Neuronal stem cell (in vitro differentiated cells): ENCODE measurements at regions not wholly inside any gene's neighbourhood (a gene's known extent, or its start where the extent isn't known, plus 50 kb on each side); places are given as distances from the start of the nearest gene placed in this dataset.
"Not testable (repeated sequence)": the region's sequence is repeated elsewhere in the genome, so short reads cannot be mapped to it uniquely, and the experiment has no call there.

Experiments used
- DNase-seq: peaks from one replicate; pipeline ENCODE4 v3.0.0-alpha.2; 2013; ENCODE audit warnings: low spot score
- H2AFZ ChIP-seq: one replicate; pipeline ENCODE4 v1.6.1; 2013; ENCODE audit warnings: mild to moderate bottlenecking, low read length, inconsistent platforms
- H2AK5ac ChIP-seq: 2 replicates; pipeline ENCODE4 v1.6.1; 2013; ENCODE audit warnings: low read depth, mild to moderate bottlenecking, inconsistent platforms, low read length, moderate library complexity, mixed read lengths
- H2BK120ac ChIP-seq: 2 replicates; pipeline ENCODE4 v1.6.1; 2013; ENCODE audit warnings: low read depth, mild to moderate bottlenecking, inconsistent platforms, low read length, moderate library complexity, mixed read lengths
- H2BK12ac ChIP-seq: one replicate; pipeline ENCODE4 v1.6.1; 2013; ENCODE audit warnings: low read length, inconsistent platforms
- H2BK15ac ChIP-seq: 2 replicates; pipeline ENCODE4 v1.6.1; 2013; ENCODE audit warnings: mild to moderate bottlenecking, low read length, inconsistent platforms, mixed read lengths
- H2BK5ac ChIP-seq: one replicate; pipeline ENCODE4 v1.6.1; 2013; ENCODE audit warnings: inconsistent platforms, mild to moderate bottlenecking, low read length, moderate library complexity
- H3K14ac ChIP-seq: one replicate; pipeline ENCODE4 v1.6.1; 2013; ENCODE audit warnings: low read length, inconsistent platforms
- H3K18ac ChIP-seq: 2 replicates; pipeline ENCODE4 v1.6.1; 2013; ENCODE audit warnings: low read length, inconsistent platforms
- H3K23ac ChIP-seq: 2 replicates; pipeline ENCODE4 v1.6.1; 2013; ENCODE audit warnings: low read depth, mild to moderate bottlenecking, mixed read lengths, low read length, inconsistent platforms; ENCODE audit not compliant: poor library complexity
- H3K27ac ChIP-seq: replicated peaks from 3 replicates; pipeline ENCODE4 v1.5.1; 2013; ENCODE audit warnings: low read length, inconsistent platforms
- H3K27me3 ChIP-seq, 3 experiments: 2 replicates each; pipeline ENCODE4 v1.6.1; 2013; ENCODE audit warnings: low read length in 3 of 3, mild to moderate bottlenecking in 2 of 3, inconsistent platforms in 1 of 3, low read depth in 1 of 3, mixed read lengths in 1 of 3, moderate library complexity in 1 of 3; ENCODE audit not compliant: control insufficient read depth in 3 of 3, insufficient read depth in 3 of 3
- H3K36me3 ChIP-seq, 2 donors: replicated peaks in 1 of 2; 2 replicates each; pipeline ENCODE4 v1.6.1; 2013; ENCODE audit warnings: low read length in 2 of 2; ENCODE audit not compliant: control insufficient read depth in 2 of 2, insufficient read depth in 2 of 2
- H3K4ac ChIP-seq: 2 replicates; pipeline ENCODE4 v1.6.1; 2013; ENCODE audit warnings: inconsistent platforms, mild to moderate bottlenecking, low read length, moderate library complexity
- H3K4me1 ChIP-seq, 2 donors: 1 replicate in 1 of 2; 2 replicates in 1 of 2; pipeline ENCODE4 v1.6.1; 2013; ENCODE audit warnings: low read length in 2 of 2, low read depth in 1 of 2; ENCODE audit not compliant: control insufficient read depth in 2 of 2, insufficient read depth in 1 of 2
- H3K4me2 ChIP-seq: one replicate; pipeline ENCODE4 v1.6.1; 2013; ENCODE audit warnings: mild to moderate bottlenecking, low read length, inconsistent platforms; ENCODE audit not compliant: insufficient read depth, poor library complexity, severe bottlenecking
- H3K4me3 ChIP-seq, 2 donors: 2 replicates each; pipeline ENCODE4 v1.5.1; 2013; ENCODE audit warnings: low read length in 2 of 2, mild to moderate bottlenecking in 2 of 2, inconsistent platforms in 1 of 2, moderate library complexity in 1 of 2
- H3K79me1 ChIP-seq: one replicate; pipeline ENCODE4 v1.6.1; 2013; ENCODE audit warnings: low read depth, mild to moderate bottlenecking, inconsistent platforms, low read length, moderate library complexity
- H3K9ac ChIP-seq: one replicate; pipeline ENCODE4 v1.6.1; 2013; ENCODE audit warnings: mild to moderate bottlenecking, low read depth, low read length, inconsistent platforms; ENCODE audit not compliant: poor library complexity
- H3K9me3 ChIP-seq, 2 donors: replicated peaks in 1 of 2; 2 replicates each; pipeline versions ENCODE3 to v1.6.1; 2013; ENCODE audit warnings: low read length in 2 of 2, mild to moderate bottlenecking in 2 of 2, inconsistent platforms in 1 of 2, low read depth in 1 of 2, mixed read lengths in 1 of 2, moderate library complexity in 1 of 2; ENCODE audit not compliant: control insufficient read depth in 2 of 2, insufficient read depth in 1 of 2
- H4K8ac ChIP-seq: one replicate; pipeline ENCODE4 v1.6.1; 2013; ENCODE audit warnings: low read depth, mild to moderate bottlenecking, inconsistent platforms, low read length, moderate library complexity
- H4K91ac ChIP-seq: one replicate; pipeline ENCODE4 v1.6.1; 2013; ENCODE audit warnings: low read length, low read depth, mild to moderate bottlenecking, inconsistent platforms; ENCODE audit not compliant: poor library complexity
- WGBS, 2 donors: extraction: QIAGEN DNeasy Blood & Tissue Kit; methylation state at CpG; one replicate each; pipeline ENCODE4 v1.1.7; 2013; ENCODE audit warnings: missing lambda C conversion rate in 2 of 2, mixed read lengths in 1 of 2; ENCODE audit not compliant: insufficient read length in 2 of 2, insufficient replicate concordance in 1 of 2; ENCODE audit errors: extremely low coverage in 2 of 2; 5-methylcytosine and 5-hydroxymethylcytosine counted together

- no peak overlapping the region for H2AK5ac ChIP-seq
- H3K27me3 ChIP-seq, result no peaks in the 10 kb centered on the region
- no peak for DNase-seq
- H3K4me2 ChIP-seq, result no peak overlapping the region
- no peak overlapping the region for H3K14ac ChIP-seq
- no peak overlapping the region for H3K23ac ChIP-seq
- no peak overlapping the region for H4K91ac ChIP-seq
- H2BK12ac ChIP-seq, result no peak overlapping the region
- no peaks in the 10 kb centered on the region for H3K9me3 ChIP-seq
- no peak overlapping the region for H3K27ac ChIP-seq
- no peak overlapping the region for H2BK5ac ChIP-seq
- no peak overlapping the region for H3K4me3 ChIP-seq
- no peak overlapping the region for H3K18ac ChIP-seq
- H3K4me1 ChIP-seq, result no peaks in the 10 kb centered on the region
- no peaks in the 10 kb centered on the region for H3K79me1 ChIP-seq
- H3K36me3 ChIP-seq, result no peaks in the 10 kb centered on the region
- no peak overlapping the region for H4K8ac ChIP-seq
- no peak overlapping the region for H2AFZ ChIP-seq
- H2BK120ac ChIP-seq, result no peak overlapping the region
- no peak overlapping the region for H2BK15ac ChIP-seq
- no peak overlapping the region for H3K9ac ChIP-seq
- no CpG with 5 or more reads among the region's 3 CpGs for WGBS, 2 donors
- H3K4ac ChIP-seq, result no peak overlapping the region
These were observed 370.5 kb downstream of the MDFIC start for GRCh38 chr7:115292381-115292780.

DNA sequence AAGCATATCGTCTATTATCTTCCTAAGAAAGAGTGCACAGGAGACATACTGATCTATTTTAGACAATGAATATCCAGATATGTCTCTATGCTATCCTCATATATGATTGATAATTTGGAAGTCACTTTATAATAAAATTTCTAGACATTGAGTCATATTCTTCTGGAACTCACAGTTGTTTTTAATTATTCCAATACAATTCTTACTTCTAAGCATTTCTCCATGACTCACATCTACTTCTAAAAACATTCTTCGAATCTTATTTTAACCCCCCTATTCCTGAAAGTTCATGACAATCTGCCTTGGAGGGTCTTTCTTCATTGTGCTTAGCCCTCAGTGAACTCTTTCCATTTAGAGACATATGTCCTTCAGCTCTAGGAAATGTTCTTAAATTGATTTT lies 368.1 kb downstream of the MDFIC start:
- H3K4me2 ChIP-seq, result no peak overlapping the region
- H3K18ac ChIP-seq, result no peak overlapping the region
- no peak overlapping the region for H2AK5ac ChIP-seq
- no peak for DNase-seq
- no peak overlapping the region for H3K27ac ChIP-seq
- H2BK12ac ChIP-seq, result no peak overlapping the region
- no peaks in the 10 kb centered on the region for H3K4me1 ChIP-seq
- H3K27me3 ChIP-seq, result no peaks in the 10 kb centered on the region
- H2BK120ac ChIP-seq, result no peak overlapping the region
- no peak overlapping the region for H2BK15ac ChIP-seq
- H3K79me1 ChIP-seq, result no peaks in the 10 kb centered on the region
- H3K23ac ChIP-seq, result no peak overlapping the region
- no peak overlapping the region for H2AFZ ChIP-seq
- no peak overlapping the region for H3K4ac ChIP-seq
- no peak overlapping the region for H2BK5ac ChIP-seq
- no peak overlapping the region for H4K91ac ChIP-seq
- H3K9ac ChIP-seq, result no peak overlapping the region
- WGBS, 2 donors, result 100% methylated on average over 1 of the region's 2 CpGs
- no peak overlapping the region for H3K4me3 ChIP-seq
- no peak overlapping the region for H3K14ac ChIP-seq
- no peak overlapping the region for H4K8ac ChIP-seq
- no peaks in the 10 kb centered on the region for H3K9me3 ChIP-seq
- no peaks in the 10 kb centered on the region for H3K36me3 ChIP-seq

GRCh38 chr7:115276791-115277190 lies 354.9 kb downstream of the MDFIC start:
- H4K91ac ChIP-seq, result no peak overlapping the region
- H2BK12ac ChIP-seq, result no peak overlapping the region
- H3K9me3 ChIP-seq, result no peaks in the 10 kb centered on the region
- H2BK120ac ChIP-seq, result no peak overlapping the region
- H4K8ac ChIP-seq, result no peak overlapping the region
- no peaks in the 10 kb centered on the region for H3K27me3 ChIP-seq
- H3K27ac ChIP-seq, result no peak overlapping the region
- H3K23ac ChIP-seq, result no peak overlapping the region
- no peak overlapping the region for H2BK15ac ChIP-seq
- no peaks in the 10 kb centered on the region for H3K79me1 ChIP-seq
- H3K4me2 ChIP-seq, result no peak overlapping the region
- H2AK5ac ChIP-seq, result no peak overlapping the region
- H3K18ac ChIP-seq, result no peak overlapping the region
- no peak for DNase-seq
- WGBS, 2 donors, result no CpG with 5 or more reads among the region's 1 CpG
- H3K9ac ChIP-seq, result no peak overlapping the region
- no peak overlapping the region for H3K4me3 ChIP-seq
- no peaks in the 10 kb centered on the region for H3K4me1 ChIP-seq
- no peak overlapping the region for H2BK5ac ChIP-seq
- H3K14ac ChIP-seq, result no peak overlapping the region
- H3K4ac ChIP-seq, result no peak overlapping the region
- H3K36me3 ChIP-seq, result no peaks in the 10 kb centered on the region
- H2AFZ ChIP-seq, result no peak overlapping the region

DNA sequence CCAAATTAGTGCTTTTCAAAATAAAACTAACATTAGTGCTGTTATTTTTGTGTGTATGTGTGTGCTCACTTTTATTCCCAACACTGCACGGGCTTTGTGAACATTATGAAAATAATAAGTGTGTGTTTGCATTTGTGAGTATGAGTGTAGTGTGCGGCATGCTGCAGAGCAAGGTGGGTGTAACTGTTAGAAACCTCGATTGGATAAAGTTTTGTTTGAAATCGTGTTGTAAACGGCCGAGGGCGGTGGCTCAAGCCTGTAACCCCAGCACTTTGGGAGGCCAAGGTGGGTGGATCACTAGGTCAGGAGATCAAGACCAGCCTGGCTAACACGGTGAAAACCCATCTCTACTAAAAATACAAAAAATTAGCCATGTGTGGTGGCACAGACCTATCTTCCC lies 352.0 kb downstream of the MDFIC start:
- not testable (repeated sequence) for H3K4me3 ChIP-seq, H3K4me2 ChIP-seq, H3K9me3 ChIP-seq, H2AFZ ChIP-seq, H3K18ac ChIP-seq, DNase-seq, H3K79me1 ChIP-seq, H3K9ac ChIP-seq, H2BK120ac ChIP-seq, H2BK5ac ChIP-seq, H3K27ac ChIP-seq, H3K14ac ChIP-seq, H3K4me1 ChIP-seq, H4K8ac ChIP-seq, H3K27me3 ChIP-seq, H3K23ac ChIP-seq, H2BK15ac ChIP-seq, H2BK12ac ChIP-seq, H3K36me3 ChIP-seq, H2AK5ac ChIP-seq, H4K91ac ChIP-seq, H3K4ac ChIP-seq
- WGBS, 2 donors, result no CpG with 5 or more reads among the region's 8 CpGs
